A172 (cell line): ENCODE measurements at regions not wholly inside any gene's neighbourhood (a gene's known extent, or its start where the extent isn't known, plus 50 kb on each side); places are given as distances from the start of the nearest gene placed in this dataset.

ENCODE experiments used
- DNase-seq: peaks from one replicate; pipeline ENCODE4 v3.0.0-alpha.2; 2015; ENCODE audit warnings: low spot score

- DNase-seq, result no peak
Observed at GRCh38 chr4:145248502-145248901, 68.1 kb upstream of the OTUD4 start.

- DNase-seq, result peak; percentile 40
Observed at GRCh38 chr4:145234091-145234706, 53.8 kb upstream of the OTUD4 start.

DNA sequence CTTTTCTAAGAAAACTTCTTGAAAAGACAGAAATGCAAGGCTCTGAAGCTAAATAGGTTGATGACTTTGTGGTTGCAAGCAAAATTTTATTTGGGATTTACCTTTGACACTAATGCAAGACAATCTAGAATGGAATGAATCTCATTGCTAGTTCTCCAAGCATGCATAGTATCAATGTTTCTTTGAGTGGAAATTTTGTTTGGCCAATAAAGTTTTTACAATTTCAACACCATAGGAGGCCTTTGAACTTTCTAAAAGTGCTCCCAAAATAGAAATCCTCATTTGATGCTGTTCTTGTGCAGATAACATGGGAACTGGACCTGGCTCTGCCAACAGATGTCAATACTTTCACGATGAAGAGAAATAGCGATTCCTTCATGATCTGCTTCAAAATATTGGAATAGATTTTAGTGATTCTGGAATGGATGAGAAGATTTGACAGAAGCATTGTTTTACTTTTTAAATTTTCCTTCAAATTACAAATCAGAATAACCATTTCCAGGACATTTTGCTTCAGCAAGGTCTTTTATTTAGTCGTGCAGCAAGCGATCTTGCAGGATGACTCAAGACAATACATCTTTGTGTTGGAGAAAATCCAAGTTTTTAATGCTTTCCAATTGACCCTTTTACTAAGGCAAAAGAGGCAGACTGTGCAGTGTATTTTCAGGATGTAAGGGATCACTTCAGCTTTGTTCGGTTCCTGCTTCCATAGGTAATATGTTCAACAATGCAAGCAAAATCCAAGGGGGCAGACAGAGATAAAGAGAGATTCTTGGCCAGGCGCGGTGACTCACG lies 51.7 kb upstream of the OTUD4 start:
- peak; percentile 24 for DNase-seq

- no peak for DNase-seq
Observed at GRCh38 chr4:145230726-145231125, 50.3 kb upstream of the OTUD4 start.
